Skeletal muscle tissue (tissue), 3 donors: ENCODE measurements at regions not wholly inside any gene's neighbourhood (a gene's known extent, or its start where the extent isn't known, plus 50 kb on each side); places are given as distances from the start of the nearest gene placed in this dataset.

Source experiments
- H3K27ac ChIP-seq: one replicate; pipeline ENCODE4 v1.7.0; 2013; ENCODE audit warnings: mild to moderate bottlenecking, low read depth, low read length, inconsistent platforms
- H3K27me3 ChIP-seq, 3 donors: one replicate each; pipeline ENCODE4 v1.7.0; 2013; ENCODE audit warnings: low read length in 3 of 3; ENCODE audit not compliant: control insufficient read depth in 3 of 3, insufficient read depth in 3 of 3
- H3K36me3 ChIP-seq, 3 donors: one replicate each; pipeline ENCODE4 v1.7.0; 2013; ENCODE audit warnings: low read length in 3 of 3; ENCODE audit not compliant: control insufficient read depth in 3 of 3, insufficient read depth in 3 of 3
- H3K4me1 ChIP-seq, 3 donors: one replicate each; pipeline ENCODE4 v1.7.0; 2013; ENCODE audit warnings: low read length in 3 of 3, mild to moderate bottlenecking in 3 of 3; ENCODE audit not compliant: control insufficient read depth in 3 of 3, insufficient read depth in 3 of 3
- H3K4me3 ChIP-seq, 3 donors: one replicate each; pipeline ENCODE4 v1.7.0; 2013; ENCODE audit warnings: low read length in 3 of 3
- H3K9ac ChIP-seq, 3 donors: one replicate each; pipeline ENCODE4 v1.7.0; 2013; ENCODE audit warnings: low read length in 3 of 3, mild to moderate bottlenecking in 3 of 3, moderate library complexity in 2 of 3, low read depth in 1 of 3
- H3K9me3 ChIP-seq, 3 donors: one replicate each; pipeline ENCODE4 v1.7.0; 2013; ENCODE audit warnings: low read length in 3 of 3; ENCODE audit not compliant: control insufficient read depth in 3 of 3
- donor health status: Osteomylitis.

DNA sequence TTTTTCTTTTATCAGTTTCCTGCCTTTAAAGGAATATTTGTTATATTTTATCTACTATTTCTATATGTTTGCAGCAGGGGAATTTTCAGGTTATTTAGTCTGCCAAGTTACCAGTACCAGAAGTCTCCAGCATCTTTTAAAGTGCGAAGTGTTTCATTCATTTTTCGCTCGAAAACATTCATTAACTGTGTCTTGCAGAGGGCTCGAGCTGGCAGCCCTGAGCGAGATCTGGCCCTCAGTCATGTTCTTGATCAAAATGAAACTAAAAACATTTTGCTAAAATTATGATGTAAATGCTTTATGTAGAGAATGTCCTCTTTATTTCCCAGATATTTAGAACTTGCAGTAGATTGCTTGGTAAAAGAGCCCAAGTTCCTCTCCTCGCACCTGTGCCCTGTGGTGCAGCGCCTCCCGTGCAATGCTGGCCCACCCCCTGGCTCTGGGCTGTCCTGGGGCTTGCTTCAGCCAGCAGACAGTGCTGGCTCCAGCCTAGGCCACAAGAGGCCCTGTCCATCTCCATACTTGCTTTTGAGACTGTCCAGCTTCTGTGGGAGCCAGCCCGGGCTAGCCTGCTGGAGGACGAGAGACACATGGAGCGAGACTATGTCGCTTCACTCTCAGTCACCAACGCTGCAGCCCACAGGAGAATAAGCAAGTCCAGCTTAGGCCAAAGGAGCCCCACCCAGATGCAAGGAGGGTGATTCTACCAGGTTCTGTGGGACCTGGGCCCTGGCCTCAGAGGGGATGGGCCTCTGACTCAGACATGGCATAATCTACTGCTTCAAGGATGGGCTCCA, 71.9 kb upstream of the PRR23E start:
- Histone ChIP-seq H3K9me3 (no peaks in the 10 kb centered on the region), H3K36me3 (no peaks in the 10 kb centered on the region), H3K27me3 (peaks cover 0 to 12% (median 0%) of the 10 kb centered on the region in 3 donors), H3K4me1 (peaks cover 0 to 4% (median 0%) of the 10 kb centered on the region in 3 donors), H3K9ac (no peak overlapping the region), H3K27ac (no peak overlapping the region), H3K4me3 (no peak overlapping the region)

DNA sequence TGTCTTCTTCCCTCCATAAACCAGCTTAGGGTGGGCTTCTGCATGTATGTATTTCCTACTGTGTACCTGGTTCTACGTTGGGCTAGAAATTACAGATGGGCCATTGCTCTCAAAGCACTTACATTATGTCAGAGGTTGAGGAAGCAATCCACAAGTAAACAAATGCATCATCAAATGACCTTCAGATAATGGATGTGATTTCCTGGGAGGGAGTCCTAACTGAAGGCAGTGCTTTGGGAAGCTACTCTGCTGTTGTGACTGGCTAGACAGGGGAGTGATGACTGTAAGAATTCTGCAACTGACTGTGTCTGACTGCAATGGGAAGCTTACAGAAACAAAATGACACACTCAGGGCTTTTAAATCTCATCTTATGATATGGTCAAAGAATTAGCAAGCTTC, 71.0 kb upstream of the PRR23E start:
- Histone ChIP-seq H3K9ac (no peak overlapping the region), H3K9me3 (no peaks in the 10 kb centered on the region), H3K4me3 (no peak overlapping the region), H3K27ac (no peak overlapping the region), H3K4me1 (peaks cover 0 to 4% (median 0%) of the 10 kb centered on the region in 3 donors), H3K27me3 (peaks cover 0 to 12% (median 0%) of the 10 kb centered on the region in 3 donors), H3K36me3 (no peaks in the 10 kb centered on the region)

DNA sequence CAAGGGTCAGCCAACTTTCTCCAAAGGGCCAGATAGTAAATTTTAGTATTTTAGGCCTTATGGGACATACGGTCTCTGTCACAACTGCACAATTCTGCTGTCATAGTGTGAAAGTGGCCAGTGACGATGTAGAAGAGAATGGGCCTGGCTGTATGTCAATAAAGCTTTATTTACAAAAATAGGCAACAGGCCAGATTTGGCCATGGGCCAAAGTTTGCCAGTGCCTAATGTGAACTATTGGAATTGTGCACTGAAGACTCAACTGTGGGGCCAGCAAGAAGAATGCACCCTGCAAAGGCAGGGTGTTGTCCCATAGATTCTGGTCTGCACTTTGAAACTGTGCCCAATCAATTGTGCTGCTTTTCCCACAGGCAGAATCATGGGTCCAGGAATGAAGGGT, 69.4 kb upstream of the PRR23E start:
- H3K36me3 ChIP-seq, result no peaks in the 10 kb centered on the region
- peaks cover 0 to 4% (median 0%) of the 10 kb centered on the region in 3 donors for H3K4me1 ChIP-seq
- H3K9me3 ChIP-seq, result no peaks in the 10 kb centered on the region
- H3K27me3 ChIP-seq, result peaks cover 0 to 14% (median 0%) of the 10 kb centered on the region in 3 donors
- no peak overlapping the region for H3K9ac ChIP-seq
- H3K4me3 ChIP-seq, result no peak overlapping the region
- no peak overlapping the region for H3K27ac ChIP-seq

DNA sequence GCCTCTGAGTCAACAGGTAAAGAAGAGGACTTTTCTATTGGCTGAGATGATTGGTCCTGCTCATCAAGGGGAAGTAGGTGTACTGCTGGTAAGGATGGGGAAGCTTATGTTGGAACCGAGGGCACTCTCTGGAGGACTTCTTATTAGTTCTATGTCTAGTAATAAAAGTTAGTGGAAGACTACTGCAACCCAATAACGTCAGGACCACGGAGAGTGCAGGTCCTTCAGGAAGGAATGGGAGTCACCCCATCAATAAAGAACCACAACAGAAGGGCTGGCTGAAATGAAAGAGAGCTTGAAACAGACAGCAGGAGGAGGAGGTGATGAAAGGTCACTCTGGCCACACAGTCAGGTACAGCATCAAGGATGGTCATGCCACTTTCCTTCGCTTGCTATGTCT, 68.8 kb upstream of the PRR23E start:
- Histone ChIP-seq H3K4me3 (no peak overlapping the region), H3K4me1 (peaks cover 0 to 4% (median 0%) of the 10 kb centered on the region in 3 donors), H3K27ac (no peak overlapping the region), H3K36me3 (no peaks in the 10 kb centered on the region), H3K9me3 (no peaks in the 10 kb centered on the region), H3K27me3 (peaks cover 0 to 14% (median 0%) of the 10 kb centered on the region in 3 donors), H3K9ac (no peak overlapping the region)

DNA sequence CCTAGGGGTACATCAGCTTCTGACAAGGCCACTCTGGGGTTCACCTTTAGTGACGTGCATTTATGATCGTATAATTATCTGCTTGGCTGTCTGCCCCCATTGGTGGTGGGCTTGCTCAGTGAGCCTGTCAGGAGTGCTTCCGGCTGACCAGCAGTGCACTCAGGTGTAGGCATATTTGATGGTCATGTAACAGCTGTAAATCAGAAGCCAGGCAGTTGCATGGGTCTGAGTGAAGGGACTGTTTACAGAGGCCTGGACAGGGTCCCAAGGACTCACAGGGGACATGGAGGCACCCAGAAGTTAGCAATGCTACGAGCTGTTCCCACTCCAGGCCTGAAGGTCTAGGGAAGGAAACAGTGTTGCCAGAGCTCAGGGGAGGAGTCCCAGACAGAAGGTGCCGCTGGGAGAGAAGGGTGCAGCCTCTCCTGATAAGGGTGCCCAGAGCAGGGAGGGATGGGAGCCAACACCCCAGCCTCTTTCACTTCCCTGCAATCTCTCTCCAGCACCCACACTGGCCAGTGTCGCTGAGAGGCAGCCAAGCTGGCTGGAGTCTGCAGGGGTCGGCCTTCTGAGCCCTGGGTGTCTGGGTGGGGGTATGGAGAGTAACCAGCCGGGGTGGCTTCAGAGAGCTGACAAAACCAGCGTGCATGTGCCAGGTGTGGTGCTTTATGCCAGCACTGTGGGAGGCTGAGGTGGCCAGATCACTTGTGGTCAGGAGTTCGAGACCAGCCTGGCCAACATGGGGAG, 61.3 kb upstream of the PRR23E start:
- no peaks in the 10 kb centered on the region for H3K36me3 ChIP-seq
- no peak overlapping the region for H3K27ac ChIP-seq
- H3K4me1 ChIP-seq, result peaks cover 18 to 29% (median 23%) of the 10 kb centered on the region in 3 donors
- peaks cover 6 to 27% (median 18%) of the 10 kb centered on the region in 3 donors for H3K27me3 ChIP-seq
- no peak overlapping the region for H3K4me3 ChIP-seq
- H3K9ac ChIP-seq, result no peak overlapping the region
- no peaks in the 10 kb centered on the region for H3K9me3 ChIP-seq

DNA sequence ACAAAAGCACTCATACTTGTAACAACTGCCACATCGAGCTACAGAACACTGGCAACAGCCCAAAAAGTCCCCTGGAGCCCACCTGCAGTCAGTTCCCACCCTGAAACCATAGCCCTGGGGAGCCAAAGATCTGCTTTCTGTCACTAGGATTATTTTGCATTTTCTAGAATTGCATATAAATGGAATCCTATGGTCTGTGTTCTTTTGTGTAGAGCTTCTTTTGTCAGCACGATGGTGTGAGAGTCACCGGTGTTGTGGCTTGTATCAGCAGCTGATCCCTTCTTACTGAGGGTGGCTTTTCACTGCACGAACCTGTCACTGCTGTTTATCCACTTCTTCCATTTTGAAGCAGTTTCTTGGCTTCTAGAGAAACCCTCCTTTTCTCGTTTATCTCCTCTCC, 60.1 kb upstream of the PRR23E start:
- Histone ChIP-seq H3K9ac (peak overlapping the region in 1 of 3 donors; percentile 16), H3K4me1 (peaks cover 21 to 42% (median 36%) of the 10 kb centered on the region in 3 donors), H3K27me3 (peaks cover 6 to 25% (median 18%) of the 10 kb centered on the region in 3 donors), H3K9me3 (no peaks in the 10 kb centered on the region), H3K4me3 (no peak overlapping the region), H3K27ac (no peak overlapping the region), H3K36me3 (no peaks in the 10 kb centered on the region)

DNA sequence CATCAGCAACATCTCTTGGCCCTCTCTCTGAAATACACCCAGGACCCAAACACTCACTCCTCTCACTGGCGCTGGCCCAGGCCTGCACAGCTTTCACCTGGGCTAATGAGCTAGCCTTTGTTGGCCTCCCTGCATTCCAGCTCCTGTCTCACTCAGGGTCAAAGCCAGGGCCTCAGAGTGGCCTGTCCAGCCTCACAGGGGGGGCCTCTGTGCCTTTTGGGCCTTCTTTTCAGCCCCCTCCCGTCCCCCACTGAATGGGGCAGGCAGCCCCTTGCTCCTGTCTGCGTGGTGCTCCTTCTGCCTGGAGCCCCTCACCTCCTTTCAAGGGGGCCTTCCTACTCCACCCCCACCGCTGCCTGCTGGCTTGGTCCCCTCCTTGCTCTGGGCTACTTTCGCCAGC, 59.0 kb upstream of the PRR23E start:
- H3K27me3 ChIP-seq, result peaks cover 6 to 25% (median 18%) of the 10 kb centered on the region in 3 donors
- H3K4me1 ChIP-seq, result peaks cover 30 to 51% (median 44%) of the 10 kb centered on the region in 3 donors

DNA sequence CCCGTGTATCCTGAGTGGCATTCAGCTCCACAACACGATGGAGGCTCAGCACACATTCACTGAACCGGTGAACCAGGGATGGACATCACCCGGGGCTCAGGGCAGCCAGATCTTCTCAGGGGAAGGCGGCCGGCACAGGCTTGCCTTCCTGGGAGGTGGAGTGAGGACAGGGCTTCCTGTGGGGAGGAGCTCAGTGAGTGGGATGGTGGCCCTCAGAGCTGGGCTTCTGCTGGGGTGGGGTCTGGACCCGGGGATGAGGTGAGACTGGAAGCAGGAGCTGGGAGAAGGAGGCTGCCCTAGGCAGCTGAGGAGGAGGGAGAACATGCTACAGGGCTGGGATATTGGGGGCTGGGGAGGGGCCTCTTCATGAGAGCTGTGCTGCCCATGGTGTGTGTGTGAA, 58.5 kb upstream of the PRR23E start:
- peak overlapping the region in 2 of 3 donors; percentile 6 to 70 for H3K4me3 ChIP-seq
- H3K9me3 ChIP-seq, result no peaks in the 10 kb centered on the region
- peaks cover 35 to 56% (median 49%) of the 10 kb centered on the region in 3 donors for H3K4me1 ChIP-seq
- peaks cover 6 to 25% (median 18%) of the 10 kb centered on the region in 3 donors for H3K27me3 ChIP-seq
- no peak overlapping the region for H3K27ac ChIP-seq
- H3K36me3 ChIP-seq, result no peaks in the 10 kb centered on the region
- H3K9ac ChIP-seq, result peak overlapping the region in 1 of 3 donors; percentile 70

More for the DNA sequence above, 59.0 kb upstream of the PRR23E start:
- Histone ChIP-seq H3K36me3 (no peaks in the 10 kb centered on the region), H3K27ac (no peak overlapping the region), H3K4me3 (no peak overlapping the region), H3K9me3 (no peaks in the 10 kb centered on the region), H3K9ac (no peak overlapping the region)

DNA sequence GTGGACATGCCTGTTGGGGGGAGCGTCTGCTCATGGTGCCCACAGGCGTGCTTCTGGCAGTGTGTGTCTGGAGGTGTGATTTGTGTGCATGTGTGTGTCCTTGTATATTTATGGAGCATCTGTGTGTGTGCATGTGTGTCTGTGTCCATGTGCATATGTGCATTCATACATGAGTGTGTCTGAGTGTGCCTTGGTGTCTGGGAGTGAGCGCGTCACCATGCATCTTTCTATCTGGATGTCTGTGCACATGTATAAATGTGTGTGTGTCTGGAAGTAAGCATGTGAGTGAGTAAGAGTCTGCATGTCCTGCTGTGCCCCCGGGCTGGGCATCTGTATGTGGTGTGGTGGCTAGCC, 58.1 kb upstream of the PRR23E start:
- peak overlapping the region; percentile 3 to 70 (median 46) for H3K9ac ChIP-seq
- peak overlapping the region; percentile 44 to 70 (median 66) for H3K4me3 ChIP-seq
- no peak overlapping the region for H3K27ac ChIP-seq
- no peaks in the 10 kb centered on the region for H3K36me3 ChIP-seq
- H3K9me3 ChIP-seq, result no peaks in the 10 kb centered on the region
- H3K4me1 ChIP-seq, result peaks cover 37 to 60% (median 51%) of the 10 kb centered on the region in 3 donors
- H3K27me3 ChIP-seq, result peaks cover 6 to 28% (median 18%) of the 10 kb centered on the region in 3 donors
